C4-2B (cell line): ENCODE measurements at regions not wholly inside any gene's neighbourhood (a gene's known extent, or its start where the extent isn't known, plus 50 kb on each side); places are given as distances from the start of the nearest gene placed in this dataset.

ENCODE experiments used
- H3K27ac ChIP-seq: fragments of 450-650 bp; 2 replicates; pipeline ENCODE4 v1.5.1; 2017
- ZFX ChIP-seq: fragments of 450-650 bp; IDR thresholded peaks from 2 replicates; pipeline ENCODE4 v1.6.1; 2017
- TF ChIP-seq, protein P1 (sequence below): fragments of 450-650 bp; conservative IDR thresholded peaks from 2 replicates; pipeline ENCODE4 v1.5.1; 2017; ENCODE audit warnings: mild to moderate bottlenecking

DNA sequence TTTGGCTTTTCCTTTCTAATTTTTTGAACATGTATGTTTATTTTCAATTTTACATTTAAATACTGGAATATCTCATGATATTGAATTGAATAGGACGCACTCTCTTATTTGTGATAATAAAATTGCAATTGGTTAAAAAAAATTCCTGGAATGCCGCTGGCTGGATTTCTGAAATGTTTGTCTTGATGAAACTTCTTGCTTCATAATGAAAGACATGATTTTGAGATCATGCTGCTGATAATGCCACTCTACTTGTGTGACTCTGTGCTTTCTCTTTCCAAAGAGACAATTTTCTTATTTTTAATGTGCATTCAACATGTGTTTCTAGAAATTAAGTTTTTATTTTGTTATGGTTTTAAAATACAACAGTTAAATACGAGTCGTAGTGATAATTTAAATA lies 465.7 kb upstream of the FAR2 start:
- TF ChIP-seq, protein P1, sequence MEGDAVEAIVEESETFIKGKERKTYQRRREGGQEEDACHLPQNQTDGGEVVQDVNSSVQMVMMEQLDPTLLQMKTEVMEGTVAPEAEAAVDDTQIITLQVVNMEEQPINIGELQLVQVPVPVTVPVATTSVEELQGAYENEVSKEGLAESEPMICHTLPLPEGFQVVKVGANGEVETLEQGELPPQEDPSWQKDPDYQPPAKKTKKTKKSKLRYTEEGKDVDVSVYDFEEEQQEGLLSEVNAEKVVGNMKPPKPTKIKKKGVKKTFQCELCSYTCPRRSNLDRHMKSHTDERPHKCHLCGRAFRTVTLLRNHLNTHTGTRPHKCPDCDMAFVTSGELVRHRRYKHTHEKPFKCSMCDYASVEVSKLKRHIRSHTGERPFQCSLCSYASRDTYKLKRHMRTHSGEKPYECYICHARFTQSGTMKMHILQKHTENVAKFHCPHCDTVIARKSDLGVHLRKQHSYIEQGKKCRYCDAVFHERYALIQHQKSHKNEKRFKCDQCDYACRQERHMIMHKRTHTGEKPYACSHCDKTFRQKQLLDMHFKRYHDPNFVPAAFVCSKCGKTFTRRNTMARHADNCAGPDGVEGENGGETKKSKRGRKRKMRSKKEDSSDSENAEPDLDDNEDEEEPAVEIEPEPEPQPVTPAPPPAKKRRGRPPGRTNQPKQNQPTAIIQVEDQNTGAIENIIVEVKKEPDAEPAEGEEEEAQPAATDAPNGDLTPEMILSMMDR: no peak
- TF ChIP-seq ZFX: no peak
- no peak overlapping the region for H3K27ac ChIP-seq

DNA sequence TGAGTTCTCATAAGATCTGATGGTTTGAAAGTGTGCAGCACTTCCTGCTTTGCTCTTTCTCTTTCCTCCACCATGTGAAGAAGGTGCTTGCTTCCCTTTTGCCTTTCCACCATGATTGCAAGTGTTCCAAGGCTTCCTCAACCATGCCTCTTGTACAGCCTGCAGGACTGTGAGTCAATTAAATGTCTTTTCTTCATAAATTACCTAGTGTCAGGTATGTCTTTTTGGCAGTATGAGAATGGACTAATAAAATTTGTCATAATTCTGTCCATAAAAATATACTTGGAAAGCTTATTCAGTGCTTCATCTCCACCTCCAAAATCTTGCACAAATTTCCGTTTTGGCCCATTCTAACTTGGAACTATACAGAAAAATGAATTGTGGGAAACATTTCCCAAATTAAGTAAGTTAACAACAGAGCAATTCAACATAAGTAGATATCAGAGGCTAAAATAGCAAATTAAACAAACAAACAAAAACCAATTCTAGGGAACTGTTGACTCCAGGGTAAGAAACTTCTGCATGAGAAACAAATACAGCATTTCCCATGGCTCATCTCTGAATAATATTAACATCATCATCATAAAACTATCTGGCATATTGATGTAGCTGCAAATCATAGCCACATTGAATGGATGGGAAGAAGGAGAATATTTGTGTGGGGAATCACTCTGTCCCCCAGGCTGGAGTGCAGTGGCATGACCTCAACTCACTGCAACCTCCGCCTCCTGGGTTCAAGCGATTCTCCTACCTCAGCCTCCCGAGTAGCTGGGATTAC lies 459.5 kb upstream of the FAR2 start:
- TF ChIP-seq, protein P1: no peak
- no peak for TF ChIP-seq ZFX
- no peak overlapping the region for H3K27ac ChIP-seq

DNA sequence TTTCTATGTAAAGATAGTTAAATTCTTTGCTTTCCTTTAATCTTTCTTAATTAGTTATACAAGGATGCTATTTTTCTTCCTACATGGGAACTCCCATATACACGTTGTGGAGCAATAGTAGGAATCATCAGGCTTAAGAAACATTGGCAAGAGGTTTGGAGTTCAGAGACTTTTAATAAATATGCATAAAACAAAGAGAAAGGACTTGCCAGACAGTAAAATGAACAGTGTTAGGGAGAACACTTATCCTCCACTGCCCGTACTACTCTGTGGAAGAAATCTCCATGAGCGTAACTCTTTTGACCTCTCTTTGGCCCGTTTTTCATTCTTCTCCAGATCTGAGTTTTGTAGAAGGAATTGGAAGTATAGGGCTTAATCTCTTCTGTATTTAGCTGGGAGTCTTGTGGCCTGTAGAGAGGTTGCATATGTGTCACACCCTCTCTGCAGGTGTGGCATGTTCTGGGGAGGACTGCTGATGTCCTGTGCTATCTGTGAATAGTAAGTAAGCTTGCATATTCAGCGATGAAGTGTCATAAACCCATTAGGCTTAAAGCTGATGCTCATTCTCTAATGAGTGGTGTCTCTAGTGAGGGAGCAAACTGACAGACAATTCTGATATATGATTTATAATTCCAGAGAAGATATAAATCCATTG lies 455.4 kb upstream of the FAR2 start:
- TF ChIP-seq, protein P1: no peak
- no peak for TF ChIP-seq ZFX

DNA sequence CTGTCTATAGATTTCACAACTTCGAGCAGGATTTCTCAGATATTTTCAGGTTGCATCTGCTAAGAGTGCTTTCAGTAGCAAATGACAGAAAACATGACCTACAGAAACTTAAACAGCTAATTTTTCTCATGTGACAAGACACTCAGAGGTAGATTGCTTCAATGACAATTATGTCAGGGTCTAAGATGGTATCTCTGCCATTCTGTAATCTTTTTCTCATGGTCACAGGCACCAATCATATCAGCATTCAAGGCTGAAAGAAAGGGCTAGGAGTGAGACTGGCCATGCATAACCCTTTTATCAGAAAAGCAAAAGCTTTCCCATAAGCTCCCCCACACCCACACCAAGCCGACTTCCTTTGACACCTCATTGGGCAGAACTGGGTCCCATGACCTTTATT lies 450.5 kb upstream of the FAR2 start:
- no peak for TF ChIP-seq ZFX
- TF ChIP-seq, protein P1: no peak
- no peak overlapping the region for H3K27ac ChIP-seq

More for the DNA sequence above, 455.4 kb upstream of the FAR2 start:
- no peak overlapping the region for H3K27ac ChIP-seq

DNA sequence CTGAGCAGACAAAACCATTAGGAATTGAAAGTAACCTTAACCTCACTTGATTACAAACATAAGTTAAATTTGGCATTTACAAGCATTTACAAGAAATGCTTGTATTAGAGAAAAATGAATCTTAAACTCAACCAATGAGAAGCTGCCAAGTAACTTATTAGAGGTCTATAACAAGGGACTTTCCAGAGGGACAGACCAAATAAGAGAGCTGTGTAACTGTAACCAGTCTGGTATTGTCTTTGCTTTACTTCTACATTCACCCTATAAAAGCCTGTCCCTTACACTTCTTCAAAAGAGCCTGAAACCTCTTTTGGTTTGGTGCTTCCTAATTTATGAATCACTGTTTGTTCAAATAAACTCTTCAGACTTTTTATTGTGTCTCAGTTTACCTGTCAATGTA lies 450.0 kb upstream of the FAR2 start:
- H3K27ac ChIP-seq: no peak overlapping the region
- TF ChIP-seq, protein P1: no peak
- TF ChIP-seq ZFX: no peak

DNA sequence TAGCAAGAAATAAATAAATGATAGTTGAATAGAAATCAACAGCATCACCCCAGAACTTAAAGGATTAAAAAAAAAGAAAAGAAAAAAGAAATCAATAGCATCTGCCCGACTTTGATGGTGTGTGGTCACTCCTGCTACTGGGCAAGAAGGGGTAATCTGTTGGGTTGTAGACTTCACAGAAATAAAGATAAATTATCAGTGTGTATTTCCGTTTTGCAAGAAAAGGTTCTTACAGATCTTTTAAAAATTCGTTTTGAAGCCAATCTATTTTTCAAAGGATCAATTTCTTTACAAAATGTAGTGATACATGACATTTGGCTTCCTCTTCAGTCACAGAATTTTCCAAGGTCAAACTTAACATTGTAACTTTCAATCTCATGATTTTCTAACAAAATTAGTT lies 448.9 kb upstream of the FAR2 start:
- TF ChIP-seq ZFX: no peak
- TF ChIP-seq, protein P1: no peak
- no peak overlapping the region for H3K27ac ChIP-seq

DNA sequence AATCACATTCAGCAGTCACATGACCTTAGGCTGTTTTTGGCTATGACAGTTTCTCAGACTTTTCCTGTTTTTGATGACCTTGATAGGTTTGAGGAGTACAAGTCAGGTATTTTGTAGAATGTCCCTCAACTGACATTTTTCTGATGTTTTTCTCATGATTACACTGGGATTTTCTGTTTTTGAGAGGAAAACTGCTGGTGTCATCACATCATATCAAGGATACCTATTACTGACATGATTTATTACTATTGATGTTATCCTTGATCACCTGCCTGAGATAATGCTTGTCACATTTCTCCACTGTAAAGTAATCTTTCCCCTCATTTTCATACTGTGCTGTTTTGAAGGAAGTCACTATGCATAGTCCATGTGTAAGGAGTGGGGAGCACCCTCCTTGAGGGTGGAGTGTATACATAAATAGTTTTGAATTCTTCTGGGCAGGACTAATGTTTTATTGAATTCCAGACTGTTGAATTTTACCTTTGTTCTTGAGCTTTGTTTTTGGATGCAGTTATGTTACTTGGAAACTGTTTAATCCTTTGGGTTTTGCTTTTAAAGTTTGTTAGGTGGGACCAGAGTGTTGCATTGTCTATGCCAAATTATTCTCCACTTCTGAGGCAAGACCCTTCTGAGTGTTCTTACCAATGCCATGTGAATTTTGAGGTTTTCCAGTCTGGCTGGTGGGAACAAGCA lies 444.5 kb upstream of the FAR2 start:
- H3K27ac ChIP-seq: no peak overlapping the region
- TF ChIP-seq, protein P1: no peak
- TF ChIP-seq ZFX: no peak
